GM10266 (cell line): ENCODE measurements at regions not wholly inside any gene's neighbourhood (a gene's known extent, or its start where the extent isn't known, plus 50 kb on each side); places are given as distances from the start of the nearest gene placed in this dataset.
"Not testable (repeated sequence)": the region's sequence is repeated elsewhere in the genome, so short reads cannot be mapped to it uniquely, and the experiment has no call there.

Experiments
- DNase-seq: peaks from one replicate; pipeline ENCODE4 v3.0.0; 2012; ENCODE audit errors: extremely low spot score
- CTCF ChIP-seq: IDR thresholded peaks from 2 replicates; pipeline ENCODE4 v1.5.1; 2012; ENCODE audit warnings: mild to moderate bottlenecking, low read depth; ENCODE audit not compliant: control insufficient read depth, insufficient read depth; ENCODE audit errors: missing control alignments

DNA sequence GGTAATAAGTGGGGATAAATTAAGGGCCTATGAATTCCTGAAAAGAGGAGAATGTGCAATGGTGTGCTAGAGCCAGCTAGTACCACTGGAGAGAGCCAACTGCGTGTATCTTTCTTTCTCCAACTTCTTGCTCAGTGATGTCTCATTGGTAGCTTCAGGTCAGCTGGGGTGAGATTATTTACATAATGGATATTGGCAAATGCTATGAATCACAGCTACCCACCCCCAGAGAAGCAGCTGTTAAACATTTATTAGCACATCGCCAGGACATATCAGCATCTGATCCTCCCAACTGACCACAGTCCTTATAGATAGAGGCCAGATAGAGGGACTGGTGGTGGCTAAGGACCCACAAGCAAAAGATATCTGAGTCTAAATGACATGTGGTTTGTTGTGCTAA is 421.3 kb downstream of the ACTL7B start:
- DNase-seq, result no peak
- TF ChIP-seq CTCF, result no peak

- no peak for DNase-seq
- no peak for TF ChIP-seq CTCF
These were observed 421.8 kb downstream of the ACTL7B start for GRCh38 chr9:108434036-108434435.

- no peak for TF ChIP-seq CTCF
- no peak for DNase-seq
These were observed 425.1 kb downstream of the ACTL7B start for GRCh38 chr9:108430655-108431054.

- DNase-seq, result no peak
- TF ChIP-seq CTCF, result no peak
These were observed 428.0 kb downstream of the ACTL7B start for GRCh38 chr9:108427751-108428150.

GRCh38 chr9:108426421-108426940 is 429.3 kb downstream of the ACTL7B start:
- not testable (repeated sequence) for DNase-seq

DNA sequence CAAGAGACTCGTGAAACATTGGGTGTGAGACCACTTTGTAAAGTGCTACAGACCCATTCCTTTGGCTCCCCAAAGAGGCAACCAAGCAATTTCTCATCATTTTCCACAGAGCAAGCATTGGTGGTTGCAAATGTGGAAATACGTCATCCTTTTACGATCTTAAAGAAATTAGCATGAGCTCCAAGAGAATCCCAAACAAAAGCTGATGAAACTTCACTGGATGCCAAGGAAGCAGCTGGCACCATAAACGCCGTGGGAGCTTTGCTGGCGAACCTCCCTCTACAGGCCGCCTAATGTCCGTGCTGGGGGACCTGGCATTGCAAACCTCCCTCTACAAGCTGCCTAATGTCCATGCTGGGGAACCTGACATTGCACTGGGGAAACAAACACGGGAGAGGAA is 432.4 kb downstream of the ACTL7B start:
- TF ChIP-seq CTCF, result no peak
- no peak for DNase-seq

- TF ChIP-seq CTCF, result no peak
- no peak for DNase-seq
These were observed 436.4 kb downstream of the ACTL7B start for GRCh38 chr9:108419379-108419778.

DNA sequence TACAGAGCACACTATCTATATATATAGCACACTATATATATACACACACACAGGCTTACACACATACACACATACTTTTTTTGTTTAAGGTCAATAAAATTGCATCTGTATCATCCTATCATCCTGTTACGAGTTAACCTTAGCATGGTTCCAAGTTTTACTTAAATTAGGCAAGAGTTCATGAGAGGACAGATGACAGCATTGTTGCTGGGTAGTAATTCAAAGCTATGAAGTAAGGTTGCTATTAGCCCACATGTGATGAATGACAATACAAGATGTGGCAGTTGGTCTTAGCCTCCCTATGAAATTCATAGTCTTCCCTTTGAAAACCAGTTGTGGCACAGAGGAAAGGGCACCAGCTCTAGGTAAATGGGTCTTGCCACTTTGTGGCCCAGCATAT is 438.1 kb downstream of the ACTL7B start:
- TF ChIP-seq CTCF, result no peak
- no peak for DNase-seq
